Ascending aorta (tissue), 2 donors: ENCODE measurements at regions not wholly inside any gene's neighbourhood (a gene's known extent, or its start where the extent isn't known, plus 50 kb on each side); places are given as distances from the start of the nearest gene placed in this dataset.

ENCODE experiments used
- DNase-seq, 2 donors: peaks; one replicate each; pipeline ENCODE4 v3.0.0-alpha.2; 2019; ENCODE audit warnings: low spot score in 2 of 2
- H3K27ac ChIP-seq, 2 donors: fragments of 200-600 bp; sonication (generic); one replicate each; pipeline ENCODE4 v1.5.1; 2016 to 2017; ENCODE audit warnings: mild to moderate bottlenecking in 1 of 2
- H3K27me3 ChIP-seq: fragments of 200-600 bp; sonication (generic); one replicate; pipeline ENCODE4 v1.5.1; 2017
- H3K36me3 ChIP-seq, 2 donors: fragments of 200-600 bp; sonication (generic); one replicate each; pipeline ENCODE4 v1.5.1; 2016
- H3K4me1 ChIP-seq, 2 donors: fragments of 200-600 bp; sonication (generic); one replicate each; pipeline ENCODE4 v1.5.1; 2016 to 2017; ENCODE audit warnings: mild to moderate bottlenecking in 1 of 2
- H3K4me3 ChIP-seq, 2 donors: fragments of 200-600 bp; sonication (generic); one replicate each; pipeline ENCODE4 v1.5.1; 2016 to 2017; ENCODE audit warnings: mild to moderate bottlenecking in 1 of 2
- H3K9me3 ChIP-seq, 2 donors: fragments of 200-600 bp; sonication (generic); one replicate each; pipeline ENCODE4 v1.5.1; 2016
- CTCF ChIP-seq, 3 experiments: fragments of 200-600 bp in 2 of 3; fragments of 450-650 bp in 1 of 3; sonication (generic) in 2 of 3; IDR thresholded peaks; one replicate each; pipeline ENCODE4 v1.5.1; 2016 to 2019; ENCODE audit warnings: antibody characterized with exemption in 3 of 3, mild to moderate bottlenecking in 1 of 3, moderate library complexity in 1 of 3
- intact Hi-C: fragments of 100-400 bp; cut with DNase I; formaldehyde crosslinking; loops from one replicate; pipeline ENCODE4 v1.15.1; 2023

- no peaks in the 10 kb centered on the region for H3K4me1 ChIP-seq
Measured at GRCh38 chr15:57887825-57888224, 177.7 kb downstream of the ALDH1A2 start.

GRCh38 chr15:57890351-57890750, 175.2 kb downstream of the ALDH1A2 start:
- no peaks in the 10 kb centered on the region for H3K4me1 ChIP-seq
- no peak overlapping the region for H3K4me3 ChIP-seq
- intact Hi-C loops: no loop called here
- no peak for DNase-seq
- H3K27ac ChIP-seq: no peak overlapping the region
- no peaks in the 10 kb centered on the region for H3K36me3 ChIP-seq
- no peaks in the 10 kb centered on the region for H3K9me3 ChIP-seq
- H3K27me3 ChIP-seq: no peaks in the 10 kb centered on the region
- no peak for TF ChIP-seq CTCF (IDR thresholded peaks at IDR 0.05)

More at GRCh38 chr15:57887825-57888224, 177.7 kb downstream of the ALDH1A2 start:
- Histone ChIP-seq H3K4me3 (no peak overlapping the region), H3K27ac (no peak overlapping the region), H3K27me3 (no peaks in the 10 kb centered on the region), H3K9me3 (no peaks in the 10 kb centered on the region), H3K36me3 (no peaks in the 10 kb centered on the region)
- no peak for TF ChIP-seq CTCF (IDR thresholded peaks at IDR 0.05)
- no peak for DNase-seq
- intact Hi-C loops: loop anchor here (10.0 kb wide), 1 partner anchor 77 kb away; no protein-coding TSS in a partner anchor

GRCh38 chr15:57890878-57891277, 174.6 kb downstream of the ALDH1A2 start:
- TF ChIP-seq CTCF (IDR thresholded peaks at IDR 0.05): no peak
- H3K27me3 ChIP-seq: no peaks in the 10 kb centered on the region
- H3K4me3 ChIP-seq: no peak overlapping the region
- DNase-seq: no peak
- intact Hi-C loops: no loop called here
- no peaks in the 10 kb centered on the region for H3K9me3 ChIP-seq
- H3K27ac ChIP-seq: no peak overlapping the region
- H3K36me3 ChIP-seq: no peaks in the 10 kb centered on the region
- H3K4me1 ChIP-seq: no peaks in the 10 kb centered on the region

GRCh38 chr15:57892181-57892580, 173.3 kb downstream of the ALDH1A2 start:
- Histone ChIP-seq H3K4me3 (no peak overlapping the region), H3K4me1 (no peaks in the 10 kb centered on the region), H3K9me3 (no peaks in the 10 kb centered on the region), H3K27ac (no peak overlapping the region), H3K36me3 (no peaks in the 10 kb centered on the region), H3K27me3 (no peaks in the 10 kb centered on the region)
- TF ChIP-seq CTCF (IDR thresholded peaks at IDR 0.05): no peak
- DNase-seq: no peak
- intact Hi-C loops: no loop called here

- intact Hi-C loops: no loop called here
- H3K27ac ChIP-seq: no peak overlapping the region
Measured at GRCh38 chr15:57893040-57893439, 172.5 kb downstream of the ALDH1A2 start.

More at GRCh38 chr15:57893040-57893439, 172.5 kb downstream of the ALDH1A2 start:
- no peaks in the 10 kb centered on the region for H3K36me3 ChIP-seq
- no peak for DNase-seq
- no peaks in the 10 kb centered on the region for H3K4me1 ChIP-seq
- no peaks in the 10 kb centered on the region for H3K9me3 ChIP-seq
- no peak for TF ChIP-seq CTCF (IDR thresholded peaks at IDR 0.05)
- no peaks in the 10 kb centered on the region for H3K27me3 ChIP-seq
- H3K4me3 ChIP-seq: no peak overlapping the region
